Mammary epithelial cell (primary cell): ENCODE measurements at regions not wholly inside any gene's neighbourhood (a gene's known extent, or its start where the extent isn't known, plus 50 kb on each side); places are given as distances from the start of the nearest gene placed in this dataset.

Experiments
- CTCF ChIP-seq, 2 donors: IDR thresholded peaks in 1 of 2; conservative IDR thresholded peaks in 1 of 2; 2 replicates each; pipeline ENCODE4 v1.5.1; 2011 to 2012; ENCODE audit warnings: inconsistent platforms in 2 of 2, low read length in 2 of 2, mild to moderate bottlenecking in 2 of 2, control low read depth in 1 of 2, low read depth in 1 of 2; ENCODE audit not compliant: insufficient read depth in 1 of 2; ENCODE audit errors: extremely low read depth in 1 of 2
- EZH2 ChIP-seq: IDR thresholded peaks from 2 replicates; pipeline ENCODE4 v1.6.1; 2012; ENCODE audit warnings: low read length, inconsistent platforms, borderline replicate concordance

- TF ChIP-seq CTCF (conservative IDR thresholded peaks at IDR 0.05 in 1 of 2, IDR thresholded peaks at IDR 0.05 in 1 of 2; ENCODE audit: extremely low read depth in 1 of 2, insufficient read depth in 1 of 2, low read depth in 1 of 2, low read length in 2 of 2) (no peak), EZH2 (no peak)
Measured at GRCh38 chr15:53037904-53038654, 247.9 kb upstream of the ONECUT1 start.
